ENCODE measurements at regions not wholly inside any gene's neighbourhood (a gene's known extent, or its start where the extent isn't known, plus 50 kb on each side); places are given as distances from the start of the nearest gene placed in this dataset.

GRCh38 chr2:150095361-150096095 is 391.9 kb downstream of the RND3 start:
- ATAC-seq (ENCODE audit: low read depth in 2 of 2) (no peak), DNase-seq (no peak)
- no peaks in the 10 kb centered on the region for H3K4me1 ChIP-seq (ENCODE audit: control insufficient read depth, insufficient read depth, low read length, poor library complexity, severe bottlenecking)
- Mint-ChIP-seq H3K27me3 (no peaks in the 10 kb centered on the region), H3K36me3 (no peaks in the 10 kb centered on the region), H3K9me3 (peaks cover 0 to 7% (median 2%) of the 10 kb centered on the region in 7 donors), H3K4me3 (no peak overlapping the region), H3K27ac (no peak overlapping the region), H3K4me1 (no peaks in the 10 kb centered on the region)
- H3K27me3 ChIP-seq (ENCODE audit: control insufficient read depth, insufficient read depth, low read length) = no peaks in the 10 kb centered on the region
- H3K9me3 ChIP-seq (ENCODE audit: control insufficient read depth in 2 of 2, low read length in 2 of 2) = no peaks in the 10 kb centered on the region
- no peak overlapping the region for H3K27ac ChIP-seq (ENCODE audit: insufficient read depth, low read length, poor library complexity, severe bottlenecking)
- no peaks in the 10 kb centered on the region for H3K36me3 ChIP-seq (ENCODE audit: control insufficient read depth, insufficient read depth, low read length)
- no peak overlapping the region for H3K4me3 ChIP-seq (ENCODE audit: low read depth, low read length)

- no peak for DNase-seq
- H3K36me3 ChIP-seq (ENCODE audit: control insufficient read depth, insufficient read depth, low read length) = no peaks in the 10 kb centered on the region
- H3K4me1 ChIP-seq (ENCODE audit: control insufficient read depth, insufficient read depth, low read length, poor library complexity, severe bottlenecking) = no peaks in the 10 kb centered on the region
- no peaks in the 10 kb centered on the region for H3K9me3 ChIP-seq (ENCODE audit: control insufficient read depth in 2 of 2, low read length in 2 of 2)
- ATAC-seq (ENCODE audit: low read depth in 2 of 2) = no peak
- H3K4me3 ChIP-seq (ENCODE audit: low read depth, low read length) = no peak overlapping the region
- H3K27ac ChIP-seq (ENCODE audit: insufficient read depth, low read length, poor library complexity, severe bottlenecking) = no peak overlapping the region
- H3K4me1 Mint-ChIP-seq = no peaks in the 10 kb centered on the region
- peaks cover 0 to 7% (median 3%) of the 10 kb centered on the region in 7 donors for H3K9me3 Mint-ChIP-seq
- no peaks in the 10 kb centered on the region for H3K27me3 Mint-ChIP-seq
- no peak overlapping the region for H3K27ac Mint-ChIP-seq
- no peak overlapping the region for H3K4me3 Mint-ChIP-seq
- H3K36me3 Mint-ChIP-seq = no peaks in the 10 kb centered on the region
- no peaks in the 10 kb centered on the region for H3K27me3 ChIP-seq (ENCODE audit: control insufficient read depth, insufficient read depth, low read length)
These were observed 395.6 kb downstream of the RND3 start for GRCh38 chr2:150091846-150092245.

GRCh38 chr2:150090031-150090430 is 397.4 kb downstream of the RND3 start:
- DNase-seq (no peak), ATAC-seq (ENCODE audit: low read depth in 2 of 2) (no peak)
- no peak overlapping the region for H3K4me3 Mint-ChIP-seq
- no peaks in the 10 kb centered on the region for H3K4me1 ChIP-seq (ENCODE audit: control insufficient read depth, insufficient read depth, low read length, poor library complexity, severe bottlenecking)
- no peaks in the 10 kb centered on the region for H3K36me3 ChIP-seq (ENCODE audit: control insufficient read depth, insufficient read depth, low read length)
- peaks cover 0 to 4% (median 0%) of the 10 kb centered on the region in 7 donors for H3K9me3 Mint-ChIP-seq
- no peaks in the 10 kb centered on the region for H3K9me3 ChIP-seq (ENCODE audit: control insufficient read depth in 2 of 2, low read length in 2 of 2)
- no peaks in the 10 kb centered on the region for H3K27me3 Mint-ChIP-seq
- H3K27ac ChIP-seq (ENCODE audit: insufficient read depth, low read length, poor library complexity, severe bottlenecking) = no peak overlapping the region
- no peaks in the 10 kb centered on the region for H3K27me3 ChIP-seq (ENCODE audit: control insufficient read depth, insufficient read depth, low read length)
- no peak overlapping the region for H3K4me3 ChIP-seq (ENCODE audit: low read depth, low read length)
- no peaks in the 10 kb centered on the region for H3K4me1 Mint-ChIP-seq
- H3K36me3 Mint-ChIP-seq = no peaks in the 10 kb centered on the region
- no peak overlapping the region for H3K27ac Mint-ChIP-seq

- Histone ChIP-seq H3K4me3 (ENCODE audit: low read depth, low read length) (no peak overlapping the region), H3K4me1 (ENCODE audit: control insufficient read depth, insufficient read depth, low read length, poor library complexity, severe bottlenecking) (no peaks in the 10 kb centered on the region), H3K27me3 (ENCODE audit: control insufficient read depth, insufficient read depth, low read length) (no peaks in the 10 kb centered on the region), H3K27ac (ENCODE audit: insufficient read depth, low read length, poor library complexity, severe bottlenecking) (no peak overlapping the region), H3K9me3 (ENCODE audit: control insufficient read depth in 2 of 2, low read length in 2 of 2) (no peaks in the 10 kb centered on the region), H3K36me3 (ENCODE audit: control insufficient read depth, insufficient read depth, low read length) (no peaks in the 10 kb centered on the region)
- Mint-ChIP-seq H3K4me3 (no peak overlapping the region), H3K27me3 (no peaks in the 10 kb centered on the region), H3K27ac (no peak overlapping the region), H3K9me3 (peaks cover 0 to 4% (median 1%) of the 10 kb centered on the region in 7 donors), H3K36me3 (no peaks in the 10 kb centered on the region), H3K4me1 (no peaks in the 10 kb centered on the region)
- DNase-seq = no peak
- no peak for ATAC-seq (ENCODE audit: low read depth in 2 of 2)
These were observed 398.9 kb downstream of the RND3 start for GRCh38 chr2:150088538-150088937.

- H3K27ac ChIP-seq (ENCODE audit: insufficient read depth, low read length, poor library complexity, severe bottlenecking) = no peak overlapping the region
- Mint-ChIP-seq H3K27me3 (no peaks in the 10 kb centered on the region), H3K4me1 (no peaks in the 10 kb centered on the region), H3K27ac (no peak overlapping the region), H3K36me3 (no peaks in the 10 kb centered on the region), H3K4me3 (no peak overlapping the region), H3K9me3 (peaks cover 0 to 6% (median 1%) of the 10 kb centered on the region in 7 donors)
- DNase-seq (no peak), ATAC-seq (ENCODE audit: low read depth in 2 of 2) (no peak)
- H3K4me1 ChIP-seq (ENCODE audit: control insufficient read depth, insufficient read depth, low read length, poor library complexity, severe bottlenecking) = no peaks in the 10 kb centered on the region
- H3K27me3 ChIP-seq (ENCODE audit: control insufficient read depth, insufficient read depth, low read length) = no peaks in the 10 kb centered on the region
- H3K36me3 ChIP-seq (ENCODE audit: control insufficient read depth, insufficient read depth, low read length) = no peaks in the 10 kb centered on the region
- no peak overlapping the region for H3K4me3 ChIP-seq (ENCODE audit: low read depth, low read length)
- no peaks in the 10 kb centered on the region for H3K9me3 ChIP-seq (ENCODE audit: control insufficient read depth in 2 of 2, low read length in 2 of 2)
These were observed 402.0 kb downstream of the RND3 start for GRCh38 chr2:150085478-150085877.

GRCh38 chr2:150081775-150082481 is 405.5 kb downstream of the RND3 start:
- H3K4me1 ChIP-seq (ENCODE audit: control insufficient read depth, insufficient read depth, low read length, poor library complexity, severe bottlenecking) = no peaks in the 10 kb centered on the region
- no peaks in the 10 kb centered on the region for H3K27me3 ChIP-seq (ENCODE audit: control insufficient read depth, insufficient read depth, low read length)
- no peaks in the 10 kb centered on the region for H3K36me3 Mint-ChIP-seq
- DNase-seq (no peak), ATAC-seq (ENCODE audit: low read depth in 2 of 2) (no peak)
- no peaks in the 10 kb centered on the region for H3K4me1 Mint-ChIP-seq
- H3K27ac ChIP-seq (ENCODE audit: insufficient read depth, low read length, poor library complexity, severe bottlenecking) = no peak overlapping the region
- no peak overlapping the region for H3K4me3 ChIP-seq (ENCODE audit: low read depth, low read length)
- H3K27ac Mint-ChIP-seq = no peak overlapping the region
- H3K36me3 ChIP-seq (ENCODE audit: control insufficient read depth, insufficient read depth, low read length) = no peaks in the 10 kb centered on the region
- H3K27me3 Mint-ChIP-seq = no peaks in the 10 kb centered on the region
- H3K9me3 Mint-ChIP-seq = peaks cover 0 to 8% (median 2%) of the 10 kb centered on the region in 7 donors
- H3K4me3 Mint-ChIP-seq = no peak overlapping the region
- H3K9me3 ChIP-seq (ENCODE audit: control insufficient read depth in 2 of 2, low read length in 2 of 2) = no peaks in the 10 kb centered on the region

- Histone ChIP-seq H3K9me3 (ENCODE audit: control insufficient read depth in 2 of 2, low read length in 2 of 2) (no peaks in the 10 kb centered on the region), H3K4me1 (ENCODE audit: control insufficient read depth, insufficient read depth, low read length, poor library complexity, severe bottlenecking) (no peaks in the 10 kb centered on the region), H3K27me3 (ENCODE audit: control insufficient read depth, insufficient read depth, low read length) (no peaks in the 10 kb centered on the region), H3K4me3 (ENCODE audit: low read depth, low read length) (no peak overlapping the region), H3K36me3 (ENCODE audit: control insufficient read depth, insufficient read depth, low read length) (no peaks in the 10 kb centered on the region), H3K27ac (ENCODE audit: insufficient read depth, low read length, poor library complexity, severe bottlenecking) (no peak overlapping the region)
- H3K27me3 Mint-ChIP-seq = no peaks in the 10 kb centered on the region
- H3K27ac Mint-ChIP-seq = no peak overlapping the region
- H3K9me3 Mint-ChIP-seq = peaks cover 0 to 8% (median 4%) of the 10 kb centered on the region in 7 donors
- H3K4me3 Mint-ChIP-seq = no peak overlapping the region
- DNase-seq (no peak), ATAC-seq (ENCODE audit: low read depth in 2 of 2) (no peak)
- no peaks in the 10 kb centered on the region for H3K4me1 Mint-ChIP-seq
- H3K36me3 Mint-ChIP-seq = no peaks in the 10 kb centered on the region
These were observed 411.2 kb downstream of the RND3 start for GRCh38 chr2:150076281-150076680.

GRCh38 chr2:150075831-150076230 is 411.6 kb downstream of the RND3 start:
- peaks cover 0 to 8% (median 4%) of the 10 kb centered on the region in 7 donors for H3K9me3 Mint-ChIP-seq
- H3K4me1 ChIP-seq (ENCODE audit: control insufficient read depth, insufficient read depth, low read length, poor library complexity, severe bottlenecking) = no peaks in the 10 kb centered on the region

More at GRCh38 chr2:150075831-150076230, 411.6 kb downstream of the RND3 start:
- no peak overlapping the region for H3K4me3 Mint-ChIP-seq
- H3K27me3 ChIP-seq (ENCODE audit: control insufficient read depth, insufficient read depth, low read length) = no peaks in the 10 kb centered on the region
- no peaks in the 10 kb centered on the region for H3K36me3 Mint-ChIP-seq
- no peaks in the 10 kb centered on the region for H3K9me3 ChIP-seq (ENCODE audit: control insufficient read depth in 2 of 2, low read length in 2 of 2)
- H3K27ac Mint-ChIP-seq = no peak overlapping the region
- no peak for DNase-seq
- no peaks in the 10 kb centered on the region for H3K4me1 Mint-ChIP-seq
- no peak for ATAC-seq (ENCODE audit: low read depth in 2 of 2)
- H3K4me3 ChIP-seq (ENCODE audit: low read depth, low read length) = no peak overlapping the region
- no peaks in the 10 kb centered on the region for H3K27me3 Mint-ChIP-seq
- H3K27ac ChIP-seq (ENCODE audit: insufficient read depth, low read length, poor library complexity, severe bottlenecking) = no peak overlapping the region
- H3K36me3 ChIP-seq (ENCODE audit: control insufficient read depth, insufficient read depth, low read length) = no peaks in the 10 kb centered on the region
